ENCODE measurements at regions not wholly inside any gene's neighbourhood (a gene's known extent, or its start where the extent isn't known, plus 50 kb on each side); places are given as distances from the start of the nearest gene placed in this dataset.

GRCh38 chr2:163210430-163210918 lies 371.9 kb upstream of the KCNH7 start:
- no peaks in the 10 kb centered on the region for H3K9me3 ChIP-seq (ENCODE audit: insufficient read depth, low read length)
- H4K20me1 ChIP-seq (ENCODE audit: low read depth, low read length): no peaks in the 10 kb centered on the region
- no peak overlapping the region for H3K4me2 ChIP-seq (ENCODE audit: low read depth, low read length, poor library complexity, severe bottlenecking)
- H3K4me3 ChIP-seq (ENCODE audit: insufficient read depth, low read length, poor library complexity, severe bottlenecking): no peak overlapping the region
- TF ChIP-seq EZH2phosphoT487 (conservative IDR thresholded peaks at IDR 0.05; ENCODE audit: low read length) (no peak), CTCF (IDR thresholded peaks at IDR 0.05; ENCODE audit: insufficient read depth, low read length, poor library complexity, severe bottlenecking) (no peak)
- no peak overlapping the region for H3K27ac ChIP-seq (ENCODE audit: low read depth, low read length)
- H3K9me2 ChIP-seq (replicated peaks; ENCODE audit: insufficient read depth, low read length): no peaks in the 10 kb centered on the region
- no peaks in the 10 kb centered on the region for H3K79me2 ChIP-seq (ENCODE audit: insufficient read depth, low read length)
- no peaks in the 10 kb centered on the region for H3F3A ChIP-seq (ENCODE audit: insufficient read depth)
- no peak overlapping the region for H3K9ac ChIP-seq (ENCODE audit: low read length)
- H2AFZ ChIP-seq (ENCODE audit: low read depth, low read length, severe bottlenecking): no peak overlapping the region
- no peaks in the 10 kb centered on the region for H3K36me3 ChIP-seq (ENCODE audit: low read length)
- H3K27me3 ChIP-seq (ENCODE audit: low read length): no peaks in the 10 kb centered on the region

DNA sequence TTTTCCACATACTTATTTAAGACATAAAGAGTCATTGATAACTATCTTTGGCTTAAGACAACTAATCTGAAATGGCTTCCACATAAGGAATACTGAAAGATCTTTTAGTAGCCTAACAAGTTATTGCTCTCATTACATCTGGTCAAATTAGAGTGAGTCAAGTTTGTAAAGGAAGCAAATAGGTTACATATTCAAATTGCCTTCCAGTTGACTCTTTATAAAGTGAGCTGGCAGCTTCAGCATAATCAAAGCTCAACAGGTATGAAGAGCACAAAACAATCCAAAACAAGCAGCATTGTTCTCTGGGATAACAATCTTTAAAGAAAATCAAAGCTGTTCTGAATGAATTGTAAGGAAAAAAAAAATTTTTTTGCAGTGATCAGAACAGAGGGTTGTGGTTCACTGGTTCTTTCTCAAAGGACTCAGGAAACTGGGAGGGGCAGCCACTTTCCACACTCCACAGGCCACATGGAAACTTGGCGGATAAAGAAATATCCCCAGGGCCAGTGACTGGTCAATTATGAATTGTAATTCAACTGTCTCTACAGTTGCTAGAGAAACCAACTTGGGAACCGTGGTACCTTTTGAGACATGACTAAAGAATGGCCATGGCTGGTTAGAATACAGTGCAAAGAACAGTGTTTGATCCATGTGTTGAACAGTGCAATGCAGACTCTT lies 369.3 kb upstream of the KCNH7 start:
- Histone ChIP-seq H3K27ac (ENCODE audit: low read depth, low read length) (no peak overlapping the region), H3K79me2 (ENCODE audit: insufficient read depth, low read length) (no peaks in the 10 kb centered on the region), H3K4me3 (ENCODE audit: insufficient read depth, low read length, poor library complexity, severe bottlenecking) (no peak overlapping the region), H3K9me3 (ENCODE audit: insufficient read depth, low read length) (no peaks in the 10 kb centered on the region), H3K27me3 (ENCODE audit: low read length) (no peaks in the 10 kb centered on the region), H4K20me1 (ENCODE audit: low read depth, low read length) (no peaks in the 10 kb centered on the region), H3K9ac (ENCODE audit: low read length) (no peak overlapping the region), H3F3A (ENCODE audit: insufficient read depth) (no peaks in the 10 kb centered on the region), H2AFZ (ENCODE audit: low read depth, low read length, severe bottlenecking) (no peak overlapping the region), H3K9me2 (replicated peaks; ENCODE audit: insufficient read depth, low read length) (no peaks in the 10 kb centered on the region), H3K36me3 (ENCODE audit: low read length) (no peaks in the 10 kb centered on the region), H3K4me2 (ENCODE audit: low read depth, low read length, poor library complexity, severe bottlenecking) (no peak overlapping the region)
- no peak for TF ChIP-seq CTCF (IDR thresholded peaks at IDR 0.05; ENCODE audit: insufficient read depth, low read length, poor library complexity, severe bottlenecking)
- TF ChIP-seq EZH2phosphoT487 (conservative IDR thresholded peaks at IDR 0.05; ENCODE audit: low read length): no peak

GRCh38 chr2:163205589-163206254 lies 367.2 kb upstream of the KCNH7 start:
- Histone ChIP-seq H3K4me3 (ENCODE audit: insufficient read depth, low read length, poor library complexity, severe bottlenecking) (no peak overlapping the region), H3K9me3 (ENCODE audit: insufficient read depth, low read length) (no peaks in the 10 kb centered on the region), H3K27ac (ENCODE audit: low read depth, low read length) (no peak overlapping the region), H3F3A (ENCODE audit: insufficient read depth) (no peaks in the 10 kb centered on the region), H3K4me2 (ENCODE audit: low read depth, low read length, poor library complexity, severe bottlenecking) (no peak overlapping the region), H3K36me3 (ENCODE audit: low read length) (no peaks in the 10 kb centered on the region), H3K9ac (ENCODE audit: low read length) (no peak overlapping the region), H3K27me3 (ENCODE audit: low read length) (no peaks in the 10 kb centered on the region), H2AFZ (ENCODE audit: low read depth, low read length, severe bottlenecking) (no peak overlapping the region), H3K9me2 (replicated peaks; ENCODE audit: insufficient read depth, low read length) (no peaks in the 10 kb centered on the region), H3K79me2 (ENCODE audit: insufficient read depth, low read length) (no peaks in the 10 kb centered on the region), H4K20me1 (ENCODE audit: low read depth, low read length) (no peaks in the 10 kb centered on the region)
- TF ChIP-seq CTCF (IDR thresholded peaks at IDR 0.05; ENCODE audit: insufficient read depth, low read length, poor library complexity, severe bottlenecking): no peak
- TF ChIP-seq EZH2phosphoT487 (conservative IDR thresholded peaks at IDR 0.05; ENCODE audit: low read length): no peak
